ENCODE measurements at regions not wholly inside any gene's neighbourhood (a gene's known extent, or its start where the extent isn't known, plus 50 kb on each side); places are given as distances from the start of the nearest gene placed in this dataset.

DNA sequence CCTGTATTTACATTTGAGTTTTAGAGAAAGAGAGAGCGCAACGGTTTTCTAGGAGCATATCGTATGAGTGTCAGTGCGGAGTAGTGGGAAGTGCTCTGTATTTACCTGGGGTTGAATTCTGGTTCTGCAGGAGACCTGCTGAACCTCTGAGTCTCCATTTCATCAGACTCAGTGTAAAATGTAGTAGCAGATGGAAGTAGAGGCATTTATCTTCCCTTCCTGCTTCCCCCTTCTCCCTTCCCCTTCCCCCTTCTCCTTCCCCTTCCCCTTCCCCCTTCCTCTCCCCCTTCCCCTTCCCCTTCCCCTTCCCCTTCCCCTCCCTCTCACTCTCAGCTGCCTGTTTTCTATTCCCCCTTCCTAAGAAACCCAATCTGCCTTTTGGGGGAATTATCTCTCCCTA, 426.9 kb downstream of the NPIPA7 start:
- TF ChIP-seq, protein P1, sequence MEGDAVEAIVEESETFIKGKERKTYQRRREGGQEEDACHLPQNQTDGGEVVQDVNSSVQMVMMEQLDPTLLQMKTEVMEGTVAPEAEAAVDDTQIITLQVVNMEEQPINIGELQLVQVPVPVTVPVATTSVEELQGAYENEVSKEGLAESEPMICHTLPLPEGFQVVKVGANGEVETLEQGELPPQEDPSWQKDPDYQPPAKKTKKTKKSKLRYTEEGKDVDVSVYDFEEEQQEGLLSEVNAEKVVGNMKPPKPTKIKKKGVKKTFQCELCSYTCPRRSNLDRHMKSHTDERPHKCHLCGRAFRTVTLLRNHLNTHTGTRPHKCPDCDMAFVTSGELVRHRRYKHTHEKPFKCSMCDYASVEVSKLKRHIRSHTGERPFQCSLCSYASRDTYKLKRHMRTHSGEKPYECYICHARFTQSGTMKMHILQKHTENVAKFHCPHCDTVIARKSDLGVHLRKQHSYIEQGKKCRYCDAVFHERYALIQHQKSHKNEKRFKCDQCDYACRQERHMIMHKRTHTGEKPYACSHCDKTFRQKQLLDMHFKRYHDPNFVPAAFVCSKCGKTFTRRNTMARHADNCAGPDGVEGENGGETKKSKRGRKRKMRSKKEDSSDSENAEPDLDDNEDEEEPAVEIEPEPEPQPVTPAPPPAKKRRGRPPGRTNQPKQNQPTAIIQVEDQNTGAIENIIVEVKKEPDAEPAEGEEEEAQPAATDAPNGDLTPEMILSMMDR (IDR thresholded peaks at IDR 0.05 in 4 of 5, conservative IDR thresholded peaks at IDR 0.05 in 1 of 5) = no peak
- no peak for TF ChIP-seq POLR2A (IDR thresholded peaks at IDR 0.05)

Measured in gastrocnemius medialis (tissue), 4 donors.